GM18502 (cell line): ENCODE measurements at regions not wholly inside any gene's neighbourhood (a gene's known extent, or its start where the extent isn't known, plus 50 kb on each side); places are given as distances from the start of the nearest gene placed in this dataset.

ENCODE experiments used
- ATAC-seq: cut with Tn5 transposase; IDR thresholded peaks from one replicate; pipeline ENCODE4 v1.9.1; 2021; ENCODE audit warnings: mild to moderate bottlenecking; ENCODE audit not compliant: unreplicated experiment, poor library complexity

DNA sequence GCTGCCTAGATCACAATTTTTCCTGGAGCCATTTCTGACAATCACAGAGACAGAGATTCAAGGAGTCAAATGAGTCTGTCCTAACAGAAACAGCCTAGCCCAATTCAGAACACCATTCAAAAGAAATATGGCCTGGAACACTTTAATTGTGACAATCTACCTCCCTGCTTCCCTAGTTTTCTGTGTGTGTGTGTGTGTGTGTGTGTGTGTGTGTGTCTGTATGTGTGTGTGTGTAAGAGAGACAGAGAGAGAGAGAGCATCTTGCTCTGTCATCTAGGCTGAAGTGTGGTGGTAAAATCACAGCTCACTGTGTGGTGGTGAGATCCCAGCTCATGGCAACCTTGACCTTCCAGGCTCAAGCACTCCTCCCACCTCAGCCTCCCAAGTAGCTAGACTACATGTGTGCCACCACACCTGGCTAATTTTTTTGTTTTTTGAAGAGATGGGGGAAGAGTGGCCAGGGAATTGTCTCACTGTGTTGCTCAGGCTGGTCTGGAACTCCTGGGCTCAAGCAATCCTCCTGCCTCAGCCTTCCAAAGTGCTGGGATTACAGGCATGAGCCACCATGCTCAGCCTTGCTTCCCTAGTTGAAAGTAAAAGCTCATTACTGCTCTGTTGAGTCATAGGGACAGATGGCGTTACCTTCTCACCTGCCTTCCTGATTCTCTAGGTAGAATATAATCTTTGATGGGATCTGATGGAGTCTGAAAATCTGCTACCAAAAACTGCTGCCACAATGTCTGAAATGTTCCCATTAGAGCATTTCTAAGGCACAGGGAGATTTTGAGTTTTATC lies 89.6 kb upstream of the BEND6 start:
- ATAC-seq = no peak

DNA sequence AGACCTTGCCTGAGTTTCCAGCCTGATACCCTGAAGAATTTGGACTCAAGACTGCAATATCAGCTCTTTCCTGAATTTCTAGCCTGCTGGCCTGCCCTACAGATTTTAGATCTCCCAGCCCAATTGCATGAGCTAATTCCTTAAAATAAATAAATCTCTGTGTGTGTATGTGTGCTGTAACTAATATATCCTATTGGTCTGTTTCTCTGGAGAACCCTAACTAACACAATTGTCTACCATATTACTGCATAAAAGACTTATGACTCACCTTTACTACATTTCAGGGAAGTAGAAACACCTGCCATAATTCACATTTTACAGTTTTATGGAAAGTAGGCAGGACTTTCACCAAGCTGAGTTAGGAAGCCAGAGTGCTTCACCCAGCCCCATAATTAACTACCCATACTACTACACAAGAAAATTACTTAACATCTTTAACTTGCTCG lies 90.7 kb upstream of the BEND6 start:
- no peak for ATAC-seq

DNA sequence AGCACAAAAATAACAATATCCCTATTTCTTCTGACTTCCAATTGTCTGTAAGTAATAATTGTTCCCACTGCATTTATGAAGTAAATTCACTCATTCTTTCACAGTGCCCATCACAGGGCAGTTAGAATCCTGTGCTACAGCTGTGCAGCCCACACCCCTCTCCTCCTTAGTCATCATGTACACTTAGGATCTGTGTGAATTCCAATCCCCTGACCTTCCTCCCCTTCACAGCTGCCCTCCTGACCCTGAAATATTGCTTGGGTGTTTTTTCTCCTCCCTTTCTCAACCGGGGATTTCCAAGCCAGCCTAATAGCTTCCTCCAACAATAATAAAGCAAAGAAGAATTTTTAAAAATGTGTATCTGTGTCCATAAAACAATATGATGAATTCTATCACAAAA lies 91.5 kb upstream of the BEND6 start:
- no peak for ATAC-seq

DNA sequence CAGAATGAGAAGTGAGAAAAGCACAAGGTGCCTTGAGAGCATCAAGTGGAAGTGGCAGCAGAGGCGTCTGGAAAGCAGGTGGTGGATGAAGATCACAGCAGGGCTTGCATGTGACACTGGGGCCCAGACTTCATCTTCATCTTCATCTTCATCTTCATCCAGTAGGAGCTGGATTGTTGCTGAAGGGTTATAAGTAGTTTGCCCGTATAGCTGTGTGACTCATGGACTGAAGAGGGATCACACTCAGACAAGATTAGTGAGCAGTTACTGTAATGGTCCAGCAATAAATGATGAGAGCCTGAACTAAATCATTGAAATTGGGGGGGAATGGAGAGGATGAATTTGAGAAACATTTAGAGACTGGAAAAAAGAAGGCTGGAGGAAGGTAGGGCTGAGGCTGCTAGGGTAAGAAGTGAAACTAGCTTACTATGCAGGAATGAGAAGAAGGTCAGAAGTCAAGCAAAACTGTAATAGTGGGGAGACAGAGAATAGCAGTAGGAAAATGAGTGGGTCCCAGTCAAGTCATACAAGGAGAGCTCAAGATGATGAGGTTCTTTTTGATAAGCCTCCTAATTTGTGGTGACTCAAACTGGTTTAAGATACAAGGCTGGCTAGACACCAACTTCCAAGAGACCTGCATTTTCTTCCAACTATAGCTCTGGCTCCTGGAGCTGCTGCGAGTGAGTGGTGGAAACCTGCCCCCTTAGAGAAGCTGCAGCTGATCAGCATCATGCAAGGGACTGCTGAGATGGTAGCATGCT lies 92.3 kb upstream of the BEND6 start:
- no peak for ATAC-seq

DNA sequence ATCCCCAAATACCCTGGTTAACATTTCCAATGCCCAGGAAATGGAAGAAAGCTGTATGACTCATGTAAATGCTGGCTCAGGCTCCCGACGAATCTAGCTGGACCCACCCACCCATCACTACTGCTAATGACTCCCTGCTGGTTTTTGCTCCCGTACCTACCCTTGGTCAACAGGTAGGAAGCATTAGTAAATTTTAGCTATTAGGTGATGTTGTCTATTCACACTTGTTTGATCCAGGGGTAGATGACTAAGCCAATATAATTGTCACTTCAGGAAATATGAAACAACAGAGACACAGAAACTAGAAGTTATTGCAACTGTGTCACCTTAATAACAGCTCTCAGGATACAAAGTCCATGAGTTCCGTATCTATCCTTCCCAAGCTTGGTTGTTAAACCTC lies 94.4 kb upstream of the BEND6 start:
- ATAC-seq = no peak

DNA sequence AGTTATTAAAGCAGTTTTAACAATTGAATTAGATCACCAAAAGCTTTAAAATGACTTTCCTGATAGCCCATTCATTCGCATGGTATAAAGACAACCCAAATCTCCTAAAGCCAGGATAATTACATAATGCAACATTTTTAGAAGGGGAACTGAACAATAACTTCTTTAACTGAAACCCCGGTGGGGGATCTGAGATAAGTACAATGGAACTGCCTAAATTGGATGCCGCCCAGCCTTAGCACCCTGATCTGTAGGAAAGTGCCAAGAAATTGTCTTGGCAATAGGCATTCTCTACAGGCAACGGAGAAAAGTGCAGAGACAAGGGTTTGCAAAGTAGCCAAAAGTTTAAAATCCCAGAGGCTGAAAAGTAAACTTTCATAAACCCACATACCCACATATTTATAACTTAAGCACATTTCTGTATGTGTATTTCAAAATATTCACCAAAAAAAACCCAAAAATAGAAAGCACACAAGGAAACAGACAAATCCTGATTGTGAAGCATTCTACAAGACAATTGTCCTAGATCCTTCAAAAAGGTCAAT lies 98.8 kb upstream of the BEND6 start:
- no peak for ATAC-seq

DNA sequence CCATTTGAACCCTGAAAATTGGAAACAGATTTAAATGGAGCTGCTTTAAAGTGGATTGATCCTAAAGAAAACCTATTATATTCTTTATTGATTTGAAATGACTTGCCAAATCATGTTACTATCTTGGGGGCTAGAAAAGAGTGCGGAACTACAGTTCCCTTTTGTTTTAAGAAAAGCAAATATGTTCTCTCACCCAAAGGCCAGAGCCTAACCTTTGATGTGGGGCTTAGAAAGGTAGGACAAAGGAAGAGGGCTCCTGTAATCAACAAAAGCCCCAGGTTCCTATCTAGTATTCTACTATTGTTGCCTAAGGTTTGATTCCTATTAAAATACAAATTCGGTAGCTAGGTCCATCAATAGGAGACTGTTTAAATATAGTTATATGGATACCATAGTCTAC lies 100.8 kb upstream of the BEND6 start:
- ATAC-seq = no peak

DNA sequence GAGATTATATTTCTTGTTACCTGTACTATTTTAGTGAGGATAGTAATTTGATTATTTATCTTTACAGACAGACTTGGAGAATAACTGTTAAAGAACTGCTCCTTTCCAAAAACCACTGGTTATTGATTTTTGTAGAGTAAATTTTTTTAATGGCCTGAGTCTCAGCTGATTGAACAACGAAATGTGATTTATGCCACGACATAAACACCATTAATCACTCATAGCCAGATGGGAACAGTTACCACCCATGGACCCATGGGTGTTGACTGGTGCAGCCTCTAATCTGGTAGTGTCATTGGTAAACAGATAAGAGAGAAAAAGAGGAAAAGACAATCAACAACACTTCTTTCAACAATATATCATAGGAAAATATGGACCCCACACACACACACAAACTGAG lies 101.4 kb upstream of the BEND6 start:
- no peak for ATAC-seq

DNA sequence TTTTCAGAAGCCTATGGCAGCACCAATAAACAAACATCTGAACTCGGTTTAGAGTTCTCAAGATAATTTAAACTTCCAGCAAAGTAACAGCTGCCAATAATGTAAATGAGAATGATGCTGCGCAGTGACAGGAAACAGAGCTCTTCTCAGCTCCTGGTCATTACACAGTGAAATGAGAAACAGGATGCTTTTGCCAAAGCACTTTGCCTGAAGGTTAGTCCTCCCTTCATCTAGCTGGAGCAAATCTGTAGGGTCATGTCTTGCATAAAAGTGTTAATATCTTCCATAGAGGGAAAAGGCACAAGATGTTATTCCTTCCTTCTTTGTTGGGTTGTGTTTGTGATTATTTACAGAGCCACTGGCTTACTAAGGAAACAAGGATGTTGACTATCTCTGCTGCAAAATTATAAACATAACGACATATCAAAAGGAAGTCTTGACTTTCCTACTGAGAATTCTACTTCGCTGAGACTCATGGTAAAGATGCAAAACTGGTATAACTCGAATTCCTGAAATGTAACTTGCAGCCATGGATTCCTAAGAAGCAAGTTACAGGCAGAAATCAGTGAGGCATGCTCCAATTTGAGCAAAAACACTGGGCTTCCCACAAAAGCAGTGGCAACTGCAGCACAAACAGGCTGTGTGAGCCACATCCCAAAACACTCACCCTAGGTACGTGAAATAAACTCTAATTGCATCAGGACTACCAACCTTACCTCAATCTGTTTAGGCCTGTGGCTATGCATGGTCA lies 102.5 kb upstream of the BEND6 start:
- ATAC-seq = peak; percentile 23

DNA sequence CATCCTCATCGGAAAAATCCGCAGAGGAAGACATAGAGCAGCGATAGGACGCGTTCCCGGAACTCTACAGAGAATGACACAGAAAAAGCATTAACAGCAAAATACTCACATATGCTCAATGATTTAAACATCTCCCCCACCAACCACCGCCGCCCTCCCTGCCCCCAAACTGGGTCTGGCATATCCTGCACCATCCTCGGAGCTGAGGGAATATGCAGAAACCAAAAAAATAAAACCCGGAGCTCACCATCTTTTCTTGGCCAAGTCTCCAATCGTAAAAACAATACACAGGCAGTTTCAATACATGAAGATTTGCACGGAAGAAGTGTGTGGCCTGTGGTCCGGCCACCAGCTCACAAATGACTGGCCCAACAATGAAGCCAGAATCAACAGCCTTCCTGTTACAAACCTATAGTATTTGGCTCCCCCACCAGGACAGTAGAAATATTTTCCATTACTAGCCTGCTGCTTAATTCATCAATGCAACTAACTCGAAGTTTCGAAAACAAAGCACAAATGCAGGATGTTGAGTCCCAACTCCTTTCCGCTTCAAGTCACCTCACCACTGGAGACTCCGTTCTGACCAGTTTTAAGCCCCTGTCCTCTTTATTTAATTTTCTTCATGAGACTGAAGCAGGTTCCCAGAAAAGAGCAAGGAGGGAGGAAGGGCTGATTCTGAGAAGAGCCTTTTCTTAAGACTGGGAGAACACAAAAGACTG lies 103.2 kb upstream of the BEND6 start:
- peak; percentile 93 for ATAC-seq

DNA sequence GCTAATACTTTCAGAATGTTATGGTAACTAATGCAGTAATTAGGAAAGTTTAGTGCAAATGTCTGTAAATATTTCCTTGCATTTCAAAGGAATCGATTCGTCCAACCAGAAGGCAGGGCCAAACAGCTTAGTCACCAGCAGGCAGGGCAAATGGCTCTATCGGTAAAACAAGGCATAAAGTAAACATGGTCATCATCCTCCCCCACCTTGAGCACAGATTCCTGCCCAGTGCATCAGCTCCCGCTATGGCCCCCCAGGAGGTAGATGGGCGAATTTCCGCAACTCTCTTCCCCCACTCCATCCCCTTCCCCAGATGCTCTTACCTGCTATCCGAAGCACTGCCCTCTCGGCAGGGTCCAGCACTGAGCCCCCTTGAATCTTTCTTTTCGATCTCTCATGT lies 103.8 kb upstream of the BEND6 start:
- ATAC-seq = peak; percentile 2

DNA sequence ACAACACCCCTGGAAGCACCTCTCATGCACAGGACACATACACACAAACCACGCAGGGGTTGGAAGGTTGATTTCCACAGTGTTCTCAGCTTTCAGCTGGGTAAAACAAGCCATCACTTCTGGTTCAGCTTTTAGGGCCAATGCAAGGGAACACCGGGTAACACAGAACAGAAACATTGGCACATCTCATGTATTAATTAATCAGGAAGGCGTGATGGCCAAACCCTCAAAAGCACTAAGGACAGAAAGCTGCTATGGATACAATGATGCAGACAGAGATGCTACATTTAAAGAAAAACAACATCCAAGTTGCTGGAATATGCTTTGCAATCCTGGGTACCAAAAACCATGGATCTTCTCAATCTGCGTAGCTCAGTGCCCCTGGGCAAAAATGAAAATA lies 104.3 kb upstream of the BEND6 start:
- no peak for ATAC-seq

DNA sequence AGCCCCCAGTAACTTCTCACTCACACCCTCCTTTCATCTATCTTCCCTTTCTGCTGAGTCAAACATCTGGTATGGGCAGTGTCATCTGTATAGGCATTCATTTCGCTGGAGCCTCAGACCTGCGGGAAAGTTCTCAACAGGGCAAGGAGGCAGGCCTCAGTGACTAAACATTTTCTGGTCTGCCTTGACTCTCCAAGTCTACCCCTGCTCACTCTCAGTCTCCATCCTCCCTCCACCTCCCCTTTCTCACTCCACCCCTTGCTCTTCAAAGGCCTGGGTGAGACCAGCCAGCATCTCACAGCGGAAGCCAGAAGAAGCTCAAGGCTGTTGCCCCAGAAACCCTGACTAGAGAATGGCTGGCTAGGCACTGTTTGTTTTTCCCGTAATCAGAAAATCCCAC lies 105.0 kb upstream of the BEND6 start:
- ATAC-seq = no peak

DNA sequence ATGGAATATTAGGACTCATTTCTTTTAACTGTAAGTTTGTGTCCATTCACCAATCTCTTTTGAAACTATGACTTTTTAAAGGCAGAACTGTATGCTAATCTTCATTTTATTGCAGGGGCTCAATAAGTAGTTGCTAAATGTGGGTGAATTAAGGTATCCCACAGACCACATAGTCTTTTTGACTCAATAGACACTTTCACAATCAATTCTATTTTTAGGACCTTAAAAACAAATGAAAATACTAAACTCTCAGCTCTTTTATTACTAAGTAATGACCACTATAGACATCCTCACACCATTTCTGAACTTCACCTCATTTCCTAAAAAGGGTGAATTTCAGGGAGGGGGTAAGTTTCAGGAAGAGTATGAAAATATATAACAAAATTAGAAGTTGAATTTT lies 106.8 kb upstream of the BEND6 start:
- no peak for ATAC-seq

DNA sequence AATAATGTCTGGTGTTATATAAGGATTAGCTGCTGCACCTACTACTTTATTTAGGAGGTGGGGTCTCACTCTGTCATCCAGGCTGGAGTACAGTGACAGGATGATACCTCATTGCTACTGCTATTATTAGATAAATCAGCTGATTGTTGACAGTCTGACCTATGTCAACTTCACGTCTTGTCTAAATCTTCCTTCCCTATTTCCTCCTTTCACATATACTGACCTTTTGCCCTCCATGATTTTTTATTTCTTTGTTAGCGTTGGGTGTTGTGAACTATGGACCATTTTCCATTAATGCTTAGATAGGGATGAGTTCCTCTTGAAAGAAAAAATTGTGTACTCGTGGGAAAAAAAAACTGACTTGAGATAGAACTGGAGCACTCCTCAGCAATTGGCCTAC lies 109.9 kb upstream of the BEND6 start:
- ATAC-seq = no peak

DNA sequence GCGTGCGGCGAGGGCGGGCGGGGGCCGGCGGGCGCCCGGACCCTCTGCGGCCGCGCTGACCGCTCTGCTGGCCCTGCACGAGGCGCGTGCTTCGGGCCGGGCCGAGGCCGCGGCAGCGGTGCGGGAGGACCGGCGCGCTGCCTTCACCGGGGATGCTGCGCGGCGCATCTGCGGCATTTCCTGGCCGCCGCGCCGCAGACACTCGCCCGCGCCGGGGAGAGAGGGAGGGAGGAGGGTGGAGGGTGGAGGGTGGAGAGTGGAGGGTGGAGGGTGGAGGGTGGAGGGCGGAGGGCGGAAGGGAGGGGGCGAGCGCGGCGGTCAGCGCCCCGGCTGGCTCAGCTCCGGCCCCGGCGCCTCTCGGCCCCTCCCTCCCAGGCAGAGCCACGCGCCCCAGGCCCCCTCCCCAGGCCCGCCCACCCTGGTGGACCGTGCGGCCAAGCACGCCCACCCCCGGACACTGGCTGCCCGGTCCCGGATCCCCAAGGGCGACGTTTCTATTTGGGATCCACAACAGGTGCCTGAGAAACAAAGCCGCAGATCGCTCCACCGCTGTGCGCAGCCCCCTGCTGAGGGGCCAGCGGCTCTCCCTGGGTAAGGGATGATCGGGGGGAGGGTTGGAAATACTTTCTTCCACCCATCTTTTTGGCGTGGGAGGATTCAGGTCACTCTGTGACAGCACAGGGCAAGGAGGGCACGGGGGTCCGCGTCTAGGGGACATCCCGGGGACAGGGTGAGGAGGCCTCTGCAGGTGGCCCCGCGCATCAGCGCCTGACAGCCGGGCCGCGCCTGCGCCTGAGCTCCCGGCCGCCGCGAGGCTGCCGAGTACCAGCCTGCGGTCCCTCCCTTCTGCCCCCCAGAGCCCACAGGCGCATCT lies 111.2 kb upstream of the BEND6 start:
- peak; percentile 83 for ATAC-seq

DNA sequence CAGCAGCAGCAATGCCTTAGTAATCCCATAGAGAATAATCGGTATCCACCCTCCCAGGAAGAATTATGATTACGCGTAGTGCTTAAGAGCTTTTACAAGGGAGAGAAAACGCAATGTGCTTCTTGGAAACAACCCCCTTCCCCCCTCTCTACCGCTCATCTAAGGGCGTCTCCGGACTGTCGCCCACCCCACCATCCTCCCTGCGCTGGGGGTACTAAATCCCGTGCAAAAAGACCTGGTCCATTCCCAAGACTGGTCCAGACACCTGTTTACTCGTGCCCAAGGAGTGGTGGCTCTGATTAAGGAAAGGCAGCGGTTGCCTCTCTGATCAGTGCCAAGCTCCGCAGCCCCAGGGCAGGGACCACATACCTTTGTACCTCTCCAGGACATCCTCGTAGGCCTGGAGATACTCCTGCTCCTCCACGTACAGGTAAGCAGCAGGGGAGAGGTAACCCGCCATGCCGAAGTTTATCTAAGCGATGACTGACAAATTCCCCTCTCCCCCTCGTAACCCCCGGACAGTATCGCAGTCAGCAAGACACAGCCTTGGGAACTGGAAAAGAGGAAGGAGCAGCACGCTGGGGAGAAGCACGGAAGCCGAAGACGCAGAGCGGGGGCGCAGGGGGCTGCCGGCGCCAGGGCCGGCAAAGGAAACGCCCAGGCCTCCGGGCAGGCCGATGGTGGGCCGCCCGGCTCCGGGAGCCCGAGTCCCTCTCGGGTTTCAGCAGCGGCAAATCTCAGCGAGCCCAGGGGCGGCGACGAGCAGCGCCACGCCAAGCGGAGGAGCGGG lies 112.0 kb upstream of the BEND6 start:
- ATAC-seq = peak; percentile 29

DNA sequence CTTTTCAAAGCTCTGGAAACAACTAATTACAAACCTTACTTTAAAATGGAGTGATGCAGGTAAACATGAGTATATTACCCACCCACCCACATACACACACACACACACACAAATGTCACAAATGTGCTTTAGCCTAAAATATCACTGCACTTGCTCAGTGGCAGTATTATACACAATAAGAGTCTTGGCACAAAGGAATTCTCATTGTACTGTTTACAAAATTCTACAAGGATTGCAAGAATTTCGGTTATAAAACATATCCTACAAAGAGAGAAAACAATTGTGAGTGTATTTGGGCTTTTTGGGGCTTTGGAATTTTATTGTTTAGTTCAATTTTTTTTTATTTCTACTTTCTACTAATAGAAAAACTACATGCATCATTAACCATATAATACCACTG lies 113.2 kb upstream of the BEND6 start:
- ATAC-seq = no peak

DNA sequence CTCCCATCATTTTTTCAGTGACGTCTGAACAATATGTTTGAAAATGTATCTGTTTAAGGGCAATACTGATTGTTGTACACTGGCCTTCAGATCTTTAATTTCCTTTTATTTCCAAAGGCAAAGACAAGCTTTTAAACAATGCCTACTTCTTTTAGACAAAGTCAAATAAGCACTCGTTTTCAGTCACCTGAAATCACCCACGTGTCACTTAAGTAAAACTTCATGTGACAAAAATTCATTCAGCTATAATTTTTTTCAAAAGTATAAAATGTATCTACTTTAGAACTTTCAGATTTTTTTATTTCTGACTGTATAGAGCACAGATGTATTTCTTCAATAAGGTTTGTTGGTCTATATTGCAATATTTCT lies 113.5 kb upstream of the BEND6 start:
- ATAC-seq = no peak
